ENCODE measurements at regions not wholly inside any gene's neighbourhood (a gene's known extent, or its start where the extent isn't known, plus 50 kb on each side); places are given as distances from the start of the nearest gene placed in this dataset.

- TF ChIP-seq CTCF (conservative IDR thresholded peaks at IDR 0.05; ENCODE audit: low read depth, low read length): no peak
- H3K4me3 ChIP-seq (ENCODE audit: low read depth, low read length): no peak overlapping the region
- no peak for DNase-seq (ENCODE audit: low read depth)
Observed at GRCh38 chr12:75638792-75639191, 127.4 kb upstream of the KRR1 start.

- H3K4me3 ChIP-seq (ENCODE audit: low read depth, low read length): no peak overlapping the region
- TF ChIP-seq CTCF (conservative IDR thresholded peaks at IDR 0.05; ENCODE audit: low read depth, low read length): no peak
- no peak for DNase-seq (ENCODE audit: low read depth)
Observed at GRCh38 chr12:75636607-75637006, 125.2 kb upstream of the KRR1 start.

GRCh38 chr12:75635606-75636444 is 124.4 kb upstream of the KRR1 start:
- TF ChIP-seq CTCF (conservative IDR thresholded peaks at IDR 0.05; ENCODE audit: low read depth, low read length): no peak
- no peak overlapping the region for H3K4me3 ChIP-seq (ENCODE audit: low read depth, low read length)
- no peak for DNase-seq (ENCODE audit: low read depth)

GRCh38 chr12:75634244-75635222 is 123.1 kb upstream of the KRR1 start:
- no peak for TF ChIP-seq CTCF (conservative IDR thresholded peaks at IDR 0.05; ENCODE audit: low read depth, low read length)
- no peak for DNase-seq (ENCODE audit: low read depth)
- no peak overlapping the region for H3K4me3 ChIP-seq (ENCODE audit: low read depth, low read length)

GRCh38 chr12:75633789-75634188 is 122.4 kb upstream of the KRR1 start:
- no peak overlapping the region for H3K4me3 ChIP-seq (ENCODE audit: low read depth, low read length)
- TF ChIP-seq CTCF (conservative IDR thresholded peaks at IDR 0.05; ENCODE audit: low read depth, low read length): no peak
- DNase-seq (ENCODE audit: low read depth): no peak

GRCh38 chr12:75632442-75632841 is 121.0 kb upstream of the KRR1 start:
- TF ChIP-seq CTCF (conservative IDR thresholded peaks at IDR 0.05; ENCODE audit: low read depth, low read length): no peak
- H3K4me3 ChIP-seq (ENCODE audit: low read depth, low read length): no peak overlapping the region
- no peak for DNase-seq (ENCODE audit: low read depth)
